IPS-NIHi11 (cell line): ENCODE measurements at regions not wholly inside any gene's neighbourhood (a gene's known extent, or its start where the extent isn't known, plus 50 kb on each side); places are given as distances from the start of the nearest gene placed in this dataset.
"Not testable (repeated sequence)": the region's sequence is repeated elsewhere in the genome, so short reads cannot be mapped to it uniquely, and the experiment has no call there.

Experiments
- DNase-seq: peaks from one replicate; pipeline ENCODE4 v3.0.0; 2012; ENCODE audit warnings: mixed read lengths, low spot score

- no peak for DNase-seq
These were observed 146.7 kb downstream of the HLX start for GRCh38 chr1:221025956-221026355.

- DNase-seq, result no peak
These were observed 150.9 kb downstream of the HLX start for GRCh38 chr1:221029981-221030649.

- no peak for DNase-seq
These were observed 151.7 kb downstream of the HLX start for GRCh38 chr1:221030990-221031389.

- no peak for DNase-seq
These were observed 152.4 kb downstream of the HLX start for GRCh38 chr1:221031458-221032203.

- no peak for DNase-seq
These were observed 153.0 kb downstream of the HLX start for GRCh38 chr1:221032204-221032585.

GRCh38 chr1:221032637-221033280, 153.5 kb downstream of the HLX start:
- no peak for DNase-seq

GRCh38 chr1:221035662-221036153, 156.5 kb downstream of the HLX start:
- no peak for DNase-seq

DNA sequence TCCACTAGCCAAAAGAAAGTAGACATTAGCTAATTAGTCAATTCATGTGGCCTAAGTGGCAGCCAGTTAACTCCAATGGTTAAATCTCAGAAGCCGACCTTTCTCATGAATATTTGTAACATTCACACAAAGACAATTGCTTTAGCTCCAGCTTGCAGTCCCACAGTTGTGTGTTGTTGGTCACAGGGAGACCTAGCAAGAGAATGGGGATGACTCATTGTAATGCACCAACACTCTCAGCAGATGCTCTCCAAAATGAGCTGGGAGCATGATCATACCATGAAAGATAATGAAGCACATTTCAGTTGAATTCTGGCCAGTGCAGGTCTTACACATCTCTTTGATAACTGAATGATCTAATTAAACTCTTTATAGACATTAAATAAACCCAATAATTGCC, 160.4 kb downstream of the HLX start:
- no peak for DNase-seq

GRCh38 chr1:221040101-221040500, 160.9 kb downstream of the HLX start:
- no peak for DNase-seq

GRCh38 chr1:221040691-221041285, 161.5 kb downstream of the HLX start:
- DNase-seq, result no peak

GRCh38 chr1:221044538-221044937, 165.3 kb downstream of the HLX start:
- DNase-seq, result no peak

GRCh38 chr1:221045151-221045550, 165.9 kb downstream of the HLX start:
- no peak for DNase-seq

GRCh38 chr1:221045842-221046831, 166.9 kb downstream of the HLX start:
- no peak for DNase-seq

DNA sequence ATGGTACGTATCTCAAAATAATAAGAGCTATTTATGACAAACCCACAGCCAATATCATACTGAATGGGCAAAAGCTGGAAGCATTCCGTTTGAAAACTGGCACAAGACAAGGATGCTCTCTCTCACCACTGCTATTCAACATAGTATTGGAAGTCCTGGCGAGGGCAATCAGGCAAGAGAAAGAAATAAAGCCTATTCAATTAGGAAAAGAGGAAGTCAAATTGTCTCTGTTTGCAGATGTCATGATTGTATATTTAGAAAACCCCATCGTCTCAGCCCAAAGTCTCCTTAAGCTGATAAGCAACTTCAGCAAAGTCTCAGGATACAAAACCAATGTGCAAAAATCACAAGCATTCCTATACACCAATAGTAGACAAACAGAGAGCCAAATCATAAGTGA, 172.1 kb downstream of the HLX start:
- not testable (repeated sequence) for DNase-seq

GRCh38 chr1:221053889-221054288, 174.6 kb downstream of the HLX start:
- no peak for DNase-seq

DNA sequence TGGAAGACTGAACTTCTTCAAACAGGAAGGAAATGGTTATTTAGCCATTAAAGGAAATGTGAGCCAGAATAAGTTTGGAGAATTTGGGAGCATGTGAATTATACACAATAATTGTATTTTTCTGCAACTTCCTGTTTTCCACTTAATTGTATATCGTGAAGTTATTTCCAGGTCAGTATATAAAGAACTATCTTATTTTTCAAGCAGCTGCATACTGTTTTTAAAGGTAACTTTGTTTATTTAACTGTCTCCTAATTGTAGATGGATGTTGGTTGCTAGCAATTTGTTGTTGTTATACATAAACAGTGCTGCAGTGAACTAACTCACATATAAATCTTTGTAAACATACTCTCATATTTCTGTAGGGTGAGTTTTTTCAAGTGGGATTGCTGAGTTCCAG, 180.3 kb downstream of the HLX start:
- no peak for DNase-seq

DNA sequence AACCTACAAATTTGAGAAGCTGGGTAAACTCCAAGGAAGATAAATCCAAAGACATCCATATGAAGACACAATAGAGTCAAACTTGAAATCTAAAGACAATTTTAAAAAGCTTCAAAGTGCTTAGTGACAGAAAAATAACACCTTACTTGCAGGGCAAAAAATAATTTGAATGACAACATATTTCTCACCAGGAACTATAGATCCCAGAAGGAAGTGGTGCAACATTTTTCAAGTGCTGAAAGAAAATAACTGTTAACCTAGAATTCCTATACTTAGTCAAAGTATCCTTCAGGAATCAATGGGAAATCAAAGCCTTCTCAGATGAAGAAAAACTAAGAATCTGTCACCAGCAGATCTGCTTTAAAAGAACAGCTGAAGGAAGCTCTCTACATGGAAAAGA, 184.4 kb downstream of the HLX start:
- DNase-seq, result no peak

DNA sequence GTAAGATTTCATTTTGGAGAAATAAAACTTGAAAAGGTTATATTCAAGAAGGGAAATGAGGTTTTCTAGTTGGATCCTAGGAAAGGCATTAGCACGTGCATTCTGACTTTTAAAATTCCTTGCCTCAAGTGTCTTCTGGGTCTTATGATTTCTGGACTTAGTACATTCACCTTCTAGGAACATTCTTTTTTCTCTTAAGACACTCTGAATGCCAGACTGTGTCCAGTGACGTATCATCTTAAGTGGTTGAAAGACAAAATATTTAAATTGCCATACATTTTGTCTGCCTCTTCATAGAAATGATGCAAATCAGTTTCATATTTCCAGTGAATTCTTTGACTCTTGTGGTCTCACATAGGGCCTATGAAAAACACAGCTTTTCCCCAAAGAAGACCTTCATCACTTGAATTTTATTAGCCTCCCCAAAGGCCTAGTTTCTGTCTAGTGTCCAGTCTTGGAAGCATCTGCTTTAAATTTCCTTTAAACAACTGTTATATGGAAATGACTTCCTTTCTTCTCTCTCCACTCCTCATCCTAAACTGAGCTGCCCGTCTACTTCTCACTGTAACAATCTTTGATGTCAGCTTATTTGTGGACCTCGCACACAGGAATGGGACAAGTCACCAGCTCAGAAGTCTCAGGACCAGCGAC, 187.2 kb downstream of the HLX start:
- no peak for DNase-seq

- DNase-seq, result no peak
These were observed 188.5 kb downstream of the HLX start for GRCh38 chr1:221067721-221068120.

- no peak for DNase-seq
These were observed 190.1 kb downstream of the HLX start for GRCh38 chr1:221069178-221069903.
